ENCODE measurements at regions not wholly inside any gene's neighbourhood (a gene's known extent, or its start where the extent isn't known, plus 50 kb on each side); places are given as distances from the start of the nearest gene placed in this dataset.

DNA sequence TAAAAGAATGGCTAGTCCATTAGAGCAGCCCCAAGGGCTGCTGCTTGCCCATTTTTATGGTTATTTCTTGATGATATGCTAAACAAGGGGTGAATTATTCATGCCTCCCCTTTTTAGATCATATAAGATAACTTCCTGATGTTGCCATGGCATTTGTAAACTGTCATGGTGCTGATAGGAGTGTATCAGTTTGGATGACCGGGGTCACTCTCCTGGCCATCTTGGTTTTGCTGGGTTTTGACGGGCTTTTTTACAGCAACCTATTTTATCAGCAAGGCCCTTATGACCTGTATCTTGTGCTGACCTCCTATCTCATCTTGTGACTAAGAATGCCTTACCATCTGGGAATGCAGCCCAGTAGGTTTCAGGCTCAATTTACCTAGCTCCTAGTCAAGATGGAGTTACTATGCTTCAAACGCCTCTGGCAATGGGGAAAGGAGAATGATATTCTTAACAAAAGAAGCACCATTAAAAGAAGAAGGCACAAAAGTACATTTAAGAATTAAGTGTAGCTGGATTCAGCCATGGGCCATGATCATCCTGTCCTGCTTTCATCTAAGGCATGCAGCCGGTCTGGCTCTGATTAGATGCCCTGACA, 1156.0 kb downstream of the PCDH9 start:
- TF ChIP-seq, protein P1, sequence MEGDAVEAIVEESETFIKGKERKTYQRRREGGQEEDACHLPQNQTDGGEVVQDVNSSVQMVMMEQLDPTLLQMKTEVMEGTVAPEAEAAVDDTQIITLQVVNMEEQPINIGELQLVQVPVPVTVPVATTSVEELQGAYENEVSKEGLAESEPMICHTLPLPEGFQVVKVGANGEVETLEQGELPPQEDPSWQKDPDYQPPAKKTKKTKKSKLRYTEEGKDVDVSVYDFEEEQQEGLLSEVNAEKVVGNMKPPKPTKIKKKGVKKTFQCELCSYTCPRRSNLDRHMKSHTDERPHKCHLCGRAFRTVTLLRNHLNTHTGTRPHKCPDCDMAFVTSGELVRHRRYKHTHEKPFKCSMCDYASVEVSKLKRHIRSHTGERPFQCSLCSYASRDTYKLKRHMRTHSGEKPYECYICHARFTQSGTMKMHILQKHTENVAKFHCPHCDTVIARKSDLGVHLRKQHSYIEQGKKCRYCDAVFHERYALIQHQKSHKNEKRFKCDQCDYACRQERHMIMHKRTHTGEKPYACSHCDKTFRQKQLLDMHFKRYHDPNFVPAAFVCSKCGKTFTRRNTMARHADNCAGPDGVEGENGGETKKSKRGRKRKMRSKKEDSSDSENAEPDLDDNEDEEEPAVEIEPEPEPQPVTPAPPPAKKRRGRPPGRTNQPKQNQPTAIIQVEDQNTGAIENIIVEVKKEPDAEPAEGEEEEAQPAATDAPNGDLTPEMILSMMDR (IDR thresholded peaks at IDR 0.05): no peak
- TF ChIP-seq POLR2AphosphoS5 (IDR thresholded peaks at IDR 0.05): no peak
- TF ChIP-seq POLR2A (IDR thresholded peaks at IDR 0.05): no peak

All from prostate gland (tissue), 2 donors.